HEK293 (cell line): ENCODE measurements at regions not wholly inside any gene's neighbourhood (a gene's known extent, or its start where the extent isn't known, plus 50 kb on each side); places are given as distances from the start of the nearest gene placed in this dataset.

ENCODE experiments used
- CTCF ChIA-PET: fragments of 350-600 bp; formaldehyde crosslinking; extraction: SDS; loops from one replicate; lab custom pipeline; 2021; ENCODE audit warnings: antibody characterized with exemption; lab: Yijun Ruan, JAX
- POLR2A ChIA-PET: fragments of 300-600 bp; formaldehyde crosslinking; extraction: SDS; loops from one replicate; lab custom pipeline; 2020; ENCODE audit warnings: antibody characterized with exemption, inconsistent platforms; lab: Yijun Ruan, JAX
- H3K27ac ChIP-seq: fragments of 200-500 bp; sonication (Bioruptor generic); 2 replicates; pipeline ENCODE4 v1.5.1; 2014; ENCODE audit warnings: low read depth, low read length, control low read depth, inconsistent platforms; ENCODE audit errors: extremely low read depth
- H3K36me3 ChIP-seq, 2 experiments: fragments of 200-500 bp in 1 of 2; sonication (Bioruptor generic) in 1 of 2; 1 replicate in 1 of 2; 2 replicates in 1 of 2; pipeline ENCODE4 v1.5.1; 2014 to 2017; ENCODE audit warnings: inconsistent platforms in 2 of 2, low read length in 2 of 2; ENCODE audit not compliant: control insufficient read depth in 2 of 2, insufficient read depth in 1 of 2
- H3K4me1 ChIP-seq: fragments of 200-500 bp; sonication (Bioruptor generic); 2 replicates; pipeline ENCODE4 v1.5.1; 2014; ENCODE audit warnings: mild to moderate bottlenecking, low read length, inconsistent platforms; ENCODE audit not compliant: control insufficient read depth, insufficient read depth
- H3K4me3 ChIP-seq: 2 replicates; pipeline ENCODE4 v1.5.1; 2011; ENCODE audit warnings: low read depth, mild to moderate bottlenecking, control low read depth, low read length, moderate library complexity
- H3K9me3 ChIP-seq: fragments of 200-500 bp; sonication (Bioruptor generic); 2 replicates; pipeline ENCODE4 v1.5.1; 2014; ENCODE audit warnings: low read depth, low read length, inconsistent platforms; ENCODE audit not compliant: control insufficient read depth, insufficient read depth
- BCL11A ChIP-seq: fragments of 450-650 bp; formaldehyde crosslinking; IDR thresholded peaks from 2 replicates; pipeline ENCODE4 v1.5.1; 2016; ENCODE audit warnings: low read depth, missing biosample characterization, missing genetic modification characterization
- GFI1B ChIP-seq: fragments of 450-650 bp; formaldehyde crosslinking; IDR thresholded peaks from 2 replicates; pipeline ENCODE4 v1.5.1; 2016; ENCODE audit warnings: missing biosample characterization, missing genetic modification characterization
- GLI2 ChIP-seq: fragments of 450-650 bp; formaldehyde crosslinking; IDR thresholded peaks from 2 replicates; pipeline ENCODE4; 2017; ENCODE audit warnings: missing biosample characterization, missing genetic modification characterization, low read depth, borderline replicate concordance
- MYNN ChIP-seq: fragments of 450-650 bp; formaldehyde crosslinking; IDR thresholded peaks from 2 replicates; pipeline ENCODE4 v1.5.1; 2016; ENCODE audit warnings: missing biosample characterization, missing genetic modification characterization, borderline replicate concordance
- SCRT2 ChIP-seq: fragments of 450-650 bp; formaldehyde crosslinking; IDR thresholded peaks from 2 replicates; pipeline ENCODE4 v1.5.1; 2016; ENCODE audit warnings: missing biosample characterization, missing genetic modification characterization
- ZBTB20 ChIP-seq: fragments of 450-650 bp; formaldehyde crosslinking; IDR thresholded peaks from 2 replicates; pipeline ENCODE4 v1.5.1; 2016; ENCODE audit warnings: missing biosample characterization, missing genetic modification characterization
- ZBTB48 ChIP-seq: fragments of 450-650 bp; formaldehyde crosslinking; IDR thresholded peaks from 2 replicates; pipeline ENCODE4 v1.5.1; 2016; ENCODE audit warnings: missing biosample characterization, missing genetic modification characterization
- ZFP41 ChIP-seq: fragments of 450-650 bp; formaldehyde crosslinking; IDR thresholded peaks from 2 replicates; pipeline ENCODE4 v1.5.1; 2016; ENCODE audit warnings: missing biosample characterization, missing genetic modification characterization, borderline replicate concordance
- ZNF146 ChIP-seq: fragments of 450-650 bp; formaldehyde crosslinking; IDR thresholded peaks from 2 replicates; pipeline ENCODE4 v1.5.1; 2016; ENCODE audit warnings: missing biosample characterization, missing genetic modification characterization
- ZNF202 ChIP-seq: fragments of 450-650 bp; formaldehyde crosslinking; IDR thresholded peaks from 2 replicates; pipeline ENCODE4 v1.5.1; 2016; ENCODE audit warnings: missing biosample characterization, missing genetic modification characterization, borderline replicate concordance
- ZNF211 ChIP-seq: fragments of 450-650 bp; formaldehyde crosslinking; IDR thresholded peaks from 2 replicates; pipeline ENCODE4 v1.5.1; 2016; ENCODE audit warnings: low read depth, missing biosample characterization, missing genetic modification characterization
- ZNF23 ChIP-seq: fragments of 450-650 bp; formaldehyde crosslinking; IDR thresholded peaks from 2 replicates; pipeline ENCODE4 v1.5.1; 2016; ENCODE audit warnings: missing biosample characterization, missing genetic modification characterization, borderline replicate concordance
- ZNF404 ChIP-seq: fragments of 450-650 bp; formaldehyde crosslinking; IDR thresholded peaks from 2 replicates; pipeline ENCODE4 v1.5.1; 2017; ENCODE audit warnings: missing biosample characterization, missing genetic modification characterization
- ZNF423 ChIP-seq: fragments of 450-650 bp; formaldehyde crosslinking; IDR thresholded peaks from 2 replicates; pipeline ENCODE4 v1.5.1; 2016; ENCODE audit warnings: missing biosample characterization, missing genetic modification characterization
- ZNF501 ChIP-seq: fragments of 450-650 bp; formaldehyde crosslinking; IDR thresholded peaks from 2 replicates; pipeline ENCODE4 v1.5.1; 2016; ENCODE audit warnings: missing biosample characterization, missing genetic modification characterization
- ZNF530 ChIP-seq: fragments of 450-650 bp; formaldehyde crosslinking; IDR thresholded peaks from 2 replicates; pipeline ENCODE4 v1.5.1; 2016; ENCODE audit warnings: low read depth, missing biosample characterization, missing genetic modification characterization
- ZNF701 ChIP-seq: fragments of 450-650 bp; formaldehyde crosslinking; IDR thresholded peaks from 2 replicates; pipeline ENCODE4 v1.5.1; 2016; ENCODE audit warnings: missing biosample characterization, missing genetic modification characterization
- ZNF768 ChIP-seq: fragments of 450-650 bp; formaldehyde crosslinking; IDR thresholded peaks from 2 replicates; pipeline ENCODE4 v1.5.1; 2018; ENCODE audit warnings: missing biosample characterization, mild to moderate bottlenecking, missing genetic modification characterization
- ZNF791 ChIP-seq: fragments of 450-650 bp; formaldehyde crosslinking; IDR thresholded peaks from 2 replicates; pipeline ENCODE4 v1.5.1; 2016; ENCODE audit warnings: missing biosample characterization, missing genetic modification characterization
- ZNF792 ChIP-seq: fragments of 450-650 bp; formaldehyde crosslinking; IDR thresholded peaks from 2 replicates; pipeline ENCODE4 v1.5.1; 2016; ENCODE audit warnings: missing biosample characterization, missing genetic modification characterization
- TF ChIP-seq, protein P1 (sequence below): fragments of 450-650 bp; formaldehyde crosslinking; IDR thresholded peaks from 2 replicates; pipeline ENCODE4 v1.5.1; 2016; ENCODE audit warnings: missing biosample characterization, missing genetic modification characterization
- TF ChIP-seq, protein P2 (sequence below): fragments of 450-650 bp; formaldehyde crosslinking; IDR thresholded peaks from 2 replicates; pipeline ENCODE4 v1.5.1; 2016; ENCODE audit warnings: missing biosample characterization, missing genetic modification characterization
- TF ChIP-seq, protein P3 (sequence below): fragments of 450-650 bp; formaldehyde crosslinking; IDR thresholded peaks from 2 replicates; pipeline ENCODE4 v1.5.1; 2016; ENCODE audit warnings: missing biosample characterization, missing genetic modification characterization
- TF ChIP-seq, protein P4 (sequence below): fragments of 450-650 bp; formaldehyde crosslinking; IDR thresholded peaks from 2 replicates; pipeline ENCODE4 v1.5.1; 2016; ENCODE audit warnings: missing biosample characterization, missing genetic modification characterization

DNA sequence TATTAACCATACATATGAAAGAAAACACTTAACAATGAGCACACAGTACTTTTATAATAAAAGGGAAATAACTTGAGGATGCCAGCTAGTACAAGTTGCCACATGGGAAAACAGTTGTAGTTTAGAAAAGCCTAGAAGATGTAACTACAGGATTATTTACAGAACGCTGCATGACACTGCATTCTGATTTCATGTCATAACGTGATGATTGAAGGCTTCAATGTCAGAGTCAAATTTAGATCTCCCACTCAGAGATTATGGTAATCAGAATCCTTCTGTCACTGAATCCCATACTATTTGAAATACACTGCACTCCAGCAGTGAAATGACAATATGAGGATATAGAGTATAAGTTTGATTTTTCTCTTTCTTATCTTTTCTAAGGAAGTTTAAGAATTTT is 253.9 kb upstream of the LRRN1 start:
- Histone ChIP-seq H3K27ac (no peak overlapping the region), H3K4me1 (no peaks in the 10 kb centered on the region), H3K4me3 (no peak overlapping the region), H3K9me3 (no peaks in the 10 kb centered on the region), H3K36me3 (no peaks in the 10 kb centered on the region)
- TF ChIP-seq ZNF768 (tag by site-specific recombination), result no peak
- no peak for TF ChIP-seq ZNF791 (tag by site-specific recombination)
- no peak for TF ChIP-seq ZNF792
- no peak for TF ChIP-seq ZNF701 (tag by site-specific recombination)
- ChIA-PET CTCF (interaction anchor here (0.6 kb wide), 1 partner anchor 220 kb away, joined by 3 read pairs; no protein-coding TSS in a partner anchor), POLR2A (no interaction called here)

DNA sequence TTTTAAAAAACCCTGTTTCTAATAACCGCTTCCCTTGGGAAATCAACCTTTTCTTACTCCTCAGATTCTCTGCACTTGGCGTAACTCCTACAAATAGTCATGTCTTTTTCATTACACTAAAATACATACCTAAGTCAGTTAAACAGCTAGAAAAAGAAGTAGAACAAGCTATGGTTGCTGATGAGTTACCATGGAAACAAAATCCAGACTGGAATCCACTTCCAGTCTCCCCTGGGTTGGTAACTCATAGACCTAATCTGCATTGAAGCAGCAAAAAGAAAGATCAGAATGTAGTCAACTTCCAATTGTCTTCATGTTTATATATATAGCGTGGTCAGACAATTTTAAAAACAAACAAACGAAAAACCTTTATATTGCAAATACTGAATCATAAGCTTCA is 260.8 kb upstream of the LRRN1 start:
- TF ChIP-seq ZNF202 (tag by site-specific recombination), result no peak
- H3K4me1 ChIP-seq, result no peaks in the 10 kb centered on the region
- no peak overlapping the region for H3K4me3 ChIP-seq
- ChIA-PET POLR2A (no interaction called here), CTCF (no interaction called here)
- no peak overlapping the region for H3K27ac ChIP-seq
- H3K9me3 ChIP-seq, result no peaks in the 10 kb centered on the region
- H3K36me3 ChIP-seq, result no peaks in the 10 kb centered on the region

DNA sequence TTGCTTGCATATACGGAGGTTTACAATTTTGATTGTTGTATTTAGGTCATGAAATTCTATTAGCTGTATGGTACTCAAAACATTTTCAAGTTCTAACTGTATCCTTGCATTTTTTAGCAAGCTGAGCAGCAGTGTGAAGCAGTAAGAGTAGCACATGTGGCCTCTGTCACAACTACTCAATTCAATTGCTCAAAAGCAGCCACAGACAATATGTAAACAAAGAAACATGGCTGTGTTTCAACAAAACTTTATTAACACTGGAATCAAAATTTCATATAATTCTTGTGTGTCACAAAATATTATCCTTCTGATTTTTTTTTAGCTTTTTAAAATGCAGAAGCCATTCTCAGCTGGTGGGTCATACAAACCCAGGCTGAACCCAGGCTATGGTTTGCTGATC is 266.7 kb upstream of the LRRN1 start:
- no peak for TF ChIP-seq ZNF146
- no peak for TF ChIP-seq ZNF23 (tag by site-specific recombination)
- no peak for TF ChIP-seq MYNN (tag by site-specific recombination)
- no peak for TF ChIP-seq ZBTB48 (tag by site-specific recombination)
- TF ChIP-seq ZNF404 (tag by site-specific recombination), result no peak
- TF ChIP-seq ZBTB20 (tag by site-specific recombination), result no peak
- TF ChIP-seq ZNF423, result no peak
- no peak for TF ChIP-seq SCRT2 (tag by site-specific recombination)
- no peak overlapping the region for H3K4me3 ChIP-seq
- ChIA-PET POLR2A (no interaction called here), CTCF (no interaction called here)
- H3K4me1 ChIP-seq, result no peaks in the 10 kb centered on the region
- no peaks in the 10 kb centered on the region for H3K36me3 ChIP-seq
- H3K9me3 ChIP-seq, result no peaks in the 10 kb centered on the region
- H3K27ac ChIP-seq, result no peak overlapping the region

DNA sequence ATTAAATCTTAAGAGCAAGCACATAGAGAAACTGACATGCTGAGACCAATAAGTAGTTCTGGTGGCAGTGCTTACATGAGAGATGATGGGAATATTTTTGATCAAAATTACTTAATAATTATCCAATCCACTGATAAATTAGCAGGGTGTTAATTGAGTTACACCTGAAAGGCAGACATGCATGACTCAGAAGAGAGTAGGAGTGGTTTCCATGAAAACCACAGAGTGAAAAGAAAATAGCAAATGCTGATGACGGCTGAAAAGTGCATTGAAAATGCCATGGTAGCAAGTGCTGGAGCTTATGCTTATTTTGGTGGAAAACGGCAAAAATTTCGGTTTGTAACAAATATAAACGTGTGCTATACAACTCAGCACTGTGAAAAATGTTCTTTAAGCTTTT is 267.8 kb upstream of the LRRN1 start:
- Histone ChIP-seq H3K27ac (no peak overlapping the region), H3K4me1 (no peaks in the 10 kb centered on the region), H3K9me3 (no peaks in the 10 kb centered on the region), H3K4me3 (no peak overlapping the region), H3K36me3 (no peaks in the 10 kb centered on the region)
- POLR2A ChIA-PET, result no interaction called here
- CTCF ChIA-PET, result no interaction called here
- TF ChIP-seq ZNF501 (tag by site-specific recombination) (no peak), BCL11A (tag by site-specific recombination) (no peak), ZNF211 (tag by site-specific recombination) (no peak), ZFP41 (tag by site-specific recombination) (no peak), GFI1B (tag by site-specific recombination) (no peak), GLI2 (tag by site-specific recombination) (no peak), ZNF530 (tag by site-specific recombination) (no peak)
- TF ChIP-seq, protein P1, sequence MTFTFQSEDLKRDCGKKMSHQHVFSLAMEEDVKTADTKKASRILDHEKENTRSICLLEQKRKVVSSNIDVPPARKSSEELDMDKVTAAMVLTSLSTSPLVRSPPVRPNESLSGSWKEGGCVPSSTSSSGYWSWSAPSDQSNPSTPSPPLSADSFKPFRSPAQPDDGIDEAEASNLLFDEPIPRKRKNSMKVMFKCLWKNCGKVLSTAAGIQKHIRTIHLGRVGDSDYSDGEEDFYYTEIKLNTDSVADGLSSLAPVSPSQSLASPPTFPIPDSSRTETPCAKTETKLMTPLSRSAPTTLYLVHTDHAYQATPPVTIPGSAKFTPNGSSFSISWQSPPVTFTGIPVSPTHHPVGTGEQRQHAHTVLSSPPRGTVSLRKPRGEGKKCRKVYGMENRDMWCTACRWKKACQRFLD (tag by site-specific recombination), result no peak
- TF ChIP-seq, protein P2, sequence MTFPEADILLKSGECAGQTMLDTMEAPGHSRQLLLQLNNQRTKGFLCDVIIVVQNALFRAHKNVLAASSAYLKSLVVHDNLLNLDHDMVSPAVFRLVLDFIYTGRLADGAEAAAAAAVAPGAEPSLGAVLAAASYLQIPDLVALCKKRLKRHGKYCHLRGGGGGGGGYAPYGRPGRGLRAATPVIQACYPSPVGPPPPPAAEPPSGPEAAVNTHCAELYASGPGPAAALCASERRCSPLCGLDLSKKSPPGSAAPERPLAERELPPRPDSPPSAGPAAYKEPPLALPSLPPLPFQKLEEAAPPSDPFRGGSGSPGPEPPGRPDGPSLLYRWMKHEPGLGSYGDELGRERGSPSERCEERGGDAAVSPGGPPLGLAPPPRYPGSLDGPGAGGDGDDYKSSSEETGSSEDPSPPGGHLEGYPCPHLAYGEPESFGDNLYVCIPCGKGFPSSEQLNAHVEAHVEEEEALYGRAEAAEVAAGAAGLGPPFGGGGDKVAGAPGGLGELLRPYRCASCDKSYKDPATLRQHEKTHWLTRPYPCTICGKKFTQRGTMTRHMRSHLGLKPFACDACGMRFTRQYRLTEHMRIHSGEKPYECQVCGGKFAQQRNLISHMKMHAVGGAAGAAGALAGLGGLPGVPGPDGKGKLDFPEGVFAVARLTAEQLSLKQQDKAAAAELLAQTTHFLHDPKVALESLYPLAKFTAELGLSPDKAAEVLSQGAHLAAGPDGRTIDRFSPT, result no peak
- TF ChIP-seq, protein P3, sequence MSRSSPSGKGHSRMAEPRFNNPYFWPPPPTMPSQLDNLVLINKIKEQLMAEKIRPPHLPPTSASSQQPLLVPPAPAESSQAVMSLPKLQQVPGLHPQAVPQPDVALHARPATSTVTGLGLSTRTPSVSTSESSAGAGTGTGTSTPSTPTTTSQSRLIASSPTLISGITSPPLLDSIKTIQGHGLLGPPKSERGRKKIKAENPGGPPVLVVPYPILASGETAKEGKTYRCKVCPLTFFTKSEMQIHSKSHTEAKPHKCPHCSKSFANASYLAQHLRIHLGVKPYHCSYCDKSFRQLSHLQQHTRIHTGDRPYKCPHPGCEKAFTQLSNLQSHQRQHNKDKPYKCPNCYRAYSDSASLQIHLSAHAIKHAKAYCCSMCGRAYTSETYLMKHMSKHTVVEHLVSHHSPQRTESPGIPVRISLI (tag by site-specific recombination), result no peak
- TF ChIP-seq, protein P4, sequence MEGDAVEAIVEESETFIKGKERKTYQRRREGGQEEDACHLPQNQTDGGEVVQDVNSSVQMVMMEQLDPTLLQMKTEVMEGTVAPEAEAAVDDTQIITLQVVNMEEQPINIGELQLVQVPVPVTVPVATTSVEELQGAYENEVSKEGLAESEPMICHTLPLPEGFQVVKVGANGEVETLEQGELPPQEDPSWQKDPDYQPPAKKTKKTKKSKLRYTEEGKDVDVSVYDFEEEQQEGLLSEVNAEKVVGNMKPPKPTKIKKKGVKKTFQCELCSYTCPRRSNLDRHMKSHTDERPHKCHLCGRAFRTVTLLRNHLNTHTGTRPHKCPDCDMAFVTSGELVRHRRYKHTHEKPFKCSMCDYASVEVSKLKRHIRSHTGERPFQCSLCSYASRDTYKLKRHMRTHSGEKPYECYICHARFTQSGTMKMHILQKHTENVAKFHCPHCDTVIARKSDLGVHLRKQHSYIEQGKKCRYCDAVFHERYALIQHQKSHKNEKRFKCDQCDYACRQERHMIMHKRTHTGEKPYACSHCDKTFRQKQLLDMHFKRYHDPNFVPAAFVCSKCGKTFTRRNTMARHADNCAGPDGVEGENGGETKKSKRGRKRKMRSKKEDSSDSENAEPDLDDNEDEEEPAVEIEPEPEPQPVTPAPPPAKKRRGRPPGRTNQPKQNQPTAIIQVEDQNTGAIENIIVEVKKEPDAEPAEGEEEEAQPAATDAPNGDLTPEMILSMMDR, result no peak
